ENCODE measurements at regions not wholly inside any gene's neighbourhood (a gene's known extent, or its start where the extent isn't known, plus 50 kb on each side); places are given as distances from the start of the nearest gene placed in this dataset.

DNA sequence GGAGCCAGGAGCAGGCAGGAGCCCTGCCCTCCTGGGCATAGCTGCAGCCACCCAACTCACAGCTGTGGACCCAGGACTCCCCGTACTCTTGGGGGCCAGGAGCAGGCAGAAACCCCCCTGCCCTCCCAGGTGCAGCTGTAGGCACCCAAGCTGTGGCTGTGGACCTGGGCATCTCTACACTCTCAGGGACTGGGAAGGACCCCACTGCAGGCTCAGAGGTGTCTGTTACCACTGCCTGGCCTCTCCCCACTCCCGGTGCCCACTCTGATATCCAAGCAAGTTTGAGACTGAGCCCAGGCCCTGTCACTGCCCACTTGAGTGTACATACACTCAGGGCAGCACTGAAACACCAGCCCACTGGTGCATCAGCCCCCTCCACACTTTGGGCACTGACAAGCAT, 193.5 kb upstream of the MANEA start:
- Histone ChIP-seq H3K9me3 (no peaks in the 10 kb centered on the region), H3K4me3 (no peak overlapping the region), H3K36me3 (no peaks in the 10 kb centered on the region), H3K27ac (no peak overlapping the region), H3K27me3 (no peaks in the 10 kb centered on the region), H3K4me1 (no peaks in the 10 kb centered on the region)
- WGBS: 67% methylated on average over 1 of the region's 2 CpGs
- no peak for TF ChIP-seq CTCF (IDR thresholded peaks at IDR 0.05)
- no peak for DNase-seq (ENCODE audit: low spot score in 2 of 2)

- TF ChIP-seq CTCF (IDR thresholded peaks at IDR 0.05): no peak
- no peak for TF ChIP-seq POLR2A (IDR thresholded peaks at IDR 0.05)
- TF ChIP-seq POLR2AphosphoS5 (IDR thresholded peaks at IDR 0.05): no peak
- no peak for TF ChIP-seq EP300 (IDR thresholded peaks at IDR 0.05)
- no peaks in the 10 kb centered on the region for H3K9me3 ChIP-seq
- H3K4me1 ChIP-seq: no peaks in the 10 kb centered on the region
- no peak overlapping the region for H3K4me3 ChIP-seq
- H3K27ac ChIP-seq: no peak overlapping the region
- WGBS: 80% methylated on average over 7 of the region's 7 CpGs
- DNase-seq (ENCODE audit: low spot score in 2 of 2): no peak
- H3K36me3 ChIP-seq: no peaks in the 10 kb centered on the region
- H3K27me3 ChIP-seq: no peaks in the 10 kb centered on the region
Measured at GRCh38 chr6:95384988-95385387, 192.3 kb upstream of the MANEA start.

DNA sequence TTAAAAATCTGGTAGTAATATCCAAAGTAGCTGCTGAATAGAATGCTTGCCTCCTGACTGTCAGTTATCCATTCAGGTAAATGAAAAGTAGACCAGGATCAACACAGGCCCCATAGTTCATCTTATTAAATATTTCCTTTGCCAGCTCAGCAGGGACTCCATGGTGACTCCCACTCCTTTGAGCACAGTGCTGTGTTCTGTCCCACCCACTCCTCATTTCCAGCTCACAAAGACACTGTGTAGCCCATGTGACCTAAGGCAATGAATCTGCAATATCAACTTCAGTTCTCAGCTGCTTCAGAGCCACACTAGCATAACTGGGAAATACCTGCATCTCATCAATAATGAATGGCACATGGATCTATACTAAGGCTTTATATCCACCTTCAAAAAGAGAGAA, 189.5 kb upstream of the MANEA start:
- H3K27ac ChIP-seq: no peak overlapping the region
- no peaks in the 10 kb centered on the region for H3K27me3 ChIP-seq
- H3K9me3 ChIP-seq: no peaks in the 10 kb centered on the region
- H3K4me1 ChIP-seq: no peaks in the 10 kb centered on the region
- no peak overlapping the region for H3K4me3 ChIP-seq
- DNase-seq (ENCODE audit: low spot score in 2 of 2): no peak
- TF ChIP-seq POLR2AphosphoS5 (IDR thresholded peaks at IDR 0.05): no peak
- TF ChIP-seq EP300 (IDR thresholded peaks at IDR 0.05): no peak
- TF ChIP-seq POLR2A (IDR thresholded peaks at IDR 0.05): no peak
- TF ChIP-seq CTCF (IDR thresholded peaks at IDR 0.05): no peak
- H3K36me3 ChIP-seq: no peaks in the 10 kb centered on the region

DNA sequence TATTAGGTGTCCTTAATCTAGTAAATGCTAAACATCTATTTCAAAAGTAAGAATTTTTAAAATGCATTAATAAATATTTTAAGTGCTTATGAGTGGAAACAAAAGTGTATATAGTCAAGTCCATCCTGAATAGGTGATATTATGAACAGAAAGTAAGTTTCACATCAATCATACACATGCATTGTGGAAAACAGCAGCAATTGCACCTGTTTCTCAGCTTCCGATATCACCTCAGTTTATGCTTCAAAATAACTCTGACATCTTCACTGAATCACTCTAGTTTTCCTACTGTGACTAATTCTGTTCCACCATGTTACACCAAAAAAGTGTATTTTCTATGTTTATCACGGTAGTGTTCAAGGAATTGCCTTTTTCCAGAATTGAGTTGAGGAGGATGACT, 172.6 kb upstream of the MANEA start:
- H3K27me3 ChIP-seq: no peaks in the 10 kb centered on the region
- no peaks in the 10 kb centered on the region for H3K36me3 ChIP-seq
- H3K9me3 ChIP-seq: no peaks in the 10 kb centered on the region
- TF ChIP-seq POLR2A (IDR thresholded peaks at IDR 0.05) (no peak), EP300 (IDR thresholded peaks at IDR 0.05) (no peak), POLR2AphosphoS5 (IDR thresholded peaks at IDR 0.05) (no peak), CTCF (IDR thresholded peaks at IDR 0.05) (no peak)
- H3K4me3 ChIP-seq: no peak overlapping the region
- H3K4me1 ChIP-seq: no peaks in the 10 kb centered on the region
- no peak for DNase-seq (ENCODE audit: low spot score in 2 of 2)
- 91% methylated on average over 2 of the region's 2 CpGs for WGBS
- H3K27ac ChIP-seq: no peak overlapping the region

DNA sequence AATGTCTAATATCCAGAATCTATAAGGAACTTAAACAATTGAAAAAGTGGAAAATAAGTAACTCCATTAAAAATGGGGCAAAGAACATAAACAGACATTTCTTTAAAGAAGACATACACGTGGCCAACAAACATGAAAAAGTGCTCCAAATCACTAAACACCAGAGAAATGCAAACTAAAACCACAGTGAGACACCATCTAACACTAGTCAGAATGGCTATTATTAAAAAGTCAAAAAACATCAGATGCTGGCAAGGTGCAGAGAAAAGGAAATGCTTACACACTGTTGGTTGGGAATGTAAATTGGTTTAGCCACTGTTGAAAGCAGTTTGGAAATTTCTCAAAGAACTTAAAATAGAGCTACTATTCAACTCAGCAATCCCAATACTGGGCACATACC, 169.2 kb upstream of the MANEA start:
- Histone ChIP-seq H3K4me1 (no peaks in the 10 kb centered on the region), H3K27me3 (no peaks in the 10 kb centered on the region), H3K9me3 (no peaks in the 10 kb centered on the region), H3K36me3 (no peaks in the 10 kb centered on the region), H3K4me3 (no peak overlapping the region), H3K27ac (no peak overlapping the region)
- no peak for DNase-seq (ENCODE audit: low spot score in 2 of 2)
- 24% methylated on average over 1 of the region's 1 CpG for WGBS
- TF ChIP-seq CTCF (IDR thresholded peaks at IDR 0.05) (no peak), POLR2A (IDR thresholded peaks at IDR 0.05) (no peak), POLR2AphosphoS5 (IDR thresholded peaks at IDR 0.05) (no peak), EP300 (IDR thresholded peaks at IDR 0.05) (no peak)

All from suprapubic skin (tissue), 4 donors.